ENCODE measurements at regions not wholly inside any gene's neighbourhood (a gene's known extent, or its start where the extent isn't known, plus 50 kb on each side); places are given as distances from the start of the nearest gene placed in this dataset.
"Not testable (repeated sequence)": the region's sequence is repeated elsewhere in the genome, so short reads cannot be mapped to it uniquely, and the experiment has no call there.

- no peak for DNase-seq (ENCODE audit: low spot score)
Measured at GRCh38 chr6:13874191-13874549, 50.6 kb upstream of the RNF182 start.

GRCh38 chr6:13873288-13874190 is 51.2 kb upstream of the RNF182 start:
- DNase-seq (ENCODE audit: low spot score) = peak; percentile 68

- no peak for DNase-seq (ENCODE audit: low spot score)
Measured at GRCh38 chr6:13872681-13873080, 52.1 kb upstream of the RNF182 start.

GRCh38 chr6:13872006-13872405 is 52.7 kb upstream of the RNF182 start:
- not testable (repeated sequence) for DNase-seq (ENCODE audit: low spot score)

GRCh38 chr6:13870214-13870830 is 54.4 kb upstream of the RNF182 start:
- no peak for DNase-seq (ENCODE audit: low spot score)

GRCh38 chr6:13868236-13868635 is 53.9 kb upstream of the MCUR1 start:
- DNase-seq (ENCODE audit: low spot score) = no peak

DNA sequence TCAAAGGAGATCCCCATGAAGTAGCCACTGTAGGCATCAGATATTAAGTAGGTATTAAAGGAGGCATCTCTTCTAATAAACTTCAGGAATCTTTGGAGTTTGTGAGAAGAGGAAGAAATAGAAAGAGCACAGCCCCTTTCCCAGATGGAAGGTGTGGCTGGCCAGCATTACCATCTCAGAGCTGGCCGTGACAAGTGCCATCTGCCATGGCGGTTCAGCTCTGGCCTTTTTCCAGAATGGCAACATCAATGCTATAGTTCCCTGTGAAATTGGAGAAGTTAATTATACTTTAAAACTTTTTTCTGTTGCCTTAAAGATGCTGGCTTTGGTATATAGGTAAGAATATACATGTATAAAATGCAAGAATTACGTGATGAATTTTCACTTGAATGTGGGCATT is 51.9 kb upstream of the MCUR1 start:
- DNase-seq (ENCODE audit: low spot score) = no peak

GRCh38 chr6:13865141-13865540 is 50.8 kb upstream of the MCUR1 start:
- DNase-seq (ENCODE audit: low spot score) = no peak

DNA sequence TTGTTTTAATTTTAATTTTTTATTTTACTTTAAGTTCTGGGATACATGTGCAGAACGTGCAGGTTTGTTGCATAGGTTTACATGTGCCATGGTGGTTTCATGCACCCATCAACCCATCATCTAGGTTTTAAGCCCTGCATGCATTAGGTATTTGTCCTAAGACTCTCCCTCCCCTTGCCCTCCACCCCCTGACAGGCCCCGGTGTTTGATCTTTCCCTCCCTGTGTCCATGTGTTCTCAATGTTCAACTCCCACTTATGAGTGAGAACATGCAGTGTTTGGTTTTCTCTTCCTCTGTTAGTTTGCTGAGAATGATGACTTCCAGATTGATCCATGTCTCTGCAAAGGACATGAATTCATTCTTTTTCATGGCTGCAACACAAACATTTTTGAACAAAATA is 50.3 kb upstream of the MCUR1 start:
- DNase-seq (ENCODE audit: low spot score) = not testable (repeated sequence)

Measured in left forelimb (tissue), 1 donor.